HEK293T (cell line): ENCODE measurements at regions not wholly inside any gene's neighbourhood (a gene's known extent, or its start where the extent isn't known, plus 50 kb on each side); places are given as distances from the start of the nearest gene placed in this dataset.

Experiments used
- BHLHE40 ChIP-seq: fragments of 450-650 bp; IDR thresholded peaks from 2 replicates; pipeline ENCODE4 v1.6.1; 2016; ENCODE audit warnings: mild to moderate bottlenecking, moderate library complexity, borderline replicate concordance
- FOXM1 ChIP-seq: fragments of 450-650 bp; IDR thresholded peaks from 2 replicates; pipeline ENCODE4 v1.6.1; 2017; ENCODE audit warnings: mild to moderate bottlenecking, borderline replicate concordance
- HDGF ChIP-seq: fragments of 450-650 bp; IDR thresholded peaks from 2 replicates; pipeline ENCODE4 v1.6.1; 2017; ENCODE audit warnings: antibody characterized with exemption, borderline replicate concordance
- LEF1 ChIP-seq: fragments of 450-650 bp; IDR thresholded peaks from 2 replicates; pipeline ENCODE4 v1.6.1; 2017; ENCODE audit warnings: mild to moderate bottlenecking, borderline replicate concordance
- SP1 ChIP-seq: fragments of 450-650 bp; IDR thresholded peaks from 2 replicates; pipeline ENCODE4 v1.6.1; 2017
- TARDBP ChIP-seq: fragments of 450-650 bp; IDR thresholded peaks from 2 replicates; pipeline ENCODE4 v1.6.1; 2016

DNA sequence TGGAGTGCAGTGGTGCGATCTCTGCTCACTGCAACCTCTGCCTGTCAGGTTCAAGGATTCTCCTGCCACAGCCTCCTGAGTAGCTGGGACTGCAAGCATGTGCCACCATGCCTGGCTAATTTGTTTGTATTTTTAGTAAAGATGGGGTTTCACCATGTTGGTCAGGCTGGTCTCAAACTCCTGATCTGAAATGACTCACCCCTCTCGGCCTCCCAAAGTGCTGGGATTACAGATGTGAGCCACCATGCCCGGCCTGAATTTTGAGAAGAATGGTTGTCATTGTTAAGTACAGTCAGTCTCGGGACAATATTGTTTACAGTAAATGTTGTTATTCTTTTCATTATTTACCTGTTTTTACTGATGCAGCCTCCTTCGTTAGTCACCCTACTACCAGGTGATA, 1226.2 kb upstream of the TENM3 start:
- no peak for TF ChIP-seq FOXM1
- TF ChIP-seq BHLHE40 = no peak
- no peak for TF ChIP-seq LEF1
- no peak for TF ChIP-seq HDGF
- TF ChIP-seq SP1 = no peak
- TF ChIP-seq TARDBP = no peak
